ENCODE measurements at regions not wholly inside any gene's neighbourhood (a gene's known extent, or its start where the extent isn't known, plus 50 kb on each side); places are given as distances from the start of the nearest gene placed in this dataset.
"Not testable (repeated sequence)": the region's sequence is repeated elsewhere in the genome, so short reads cannot be mapped to it uniquely, and the experiment has no call there.

DNA sequence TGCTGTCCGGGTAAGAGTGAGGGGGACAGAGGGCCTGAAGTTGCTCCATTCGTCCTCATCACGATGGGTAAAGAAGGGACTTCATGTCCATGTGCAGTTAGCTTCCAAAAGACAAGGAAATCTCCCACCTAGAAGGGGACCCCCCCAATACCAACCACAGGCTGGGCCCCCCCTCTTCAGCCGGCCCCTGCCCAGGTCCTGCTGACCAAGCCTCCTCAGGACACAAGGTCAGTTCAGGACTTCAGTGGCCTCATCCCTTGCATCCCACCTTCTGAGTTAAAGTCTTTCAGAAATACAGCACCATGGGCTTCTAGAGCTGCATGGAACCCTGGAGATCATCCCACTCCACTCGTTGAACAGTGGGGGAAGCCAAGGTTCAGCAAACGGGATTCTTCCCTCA lies 115.4 kb upstream of the ERG start:
- no peak for FAIRE-seq
- no peak for DNase-seq (ENCODE audit: low spot score)

DNA sequence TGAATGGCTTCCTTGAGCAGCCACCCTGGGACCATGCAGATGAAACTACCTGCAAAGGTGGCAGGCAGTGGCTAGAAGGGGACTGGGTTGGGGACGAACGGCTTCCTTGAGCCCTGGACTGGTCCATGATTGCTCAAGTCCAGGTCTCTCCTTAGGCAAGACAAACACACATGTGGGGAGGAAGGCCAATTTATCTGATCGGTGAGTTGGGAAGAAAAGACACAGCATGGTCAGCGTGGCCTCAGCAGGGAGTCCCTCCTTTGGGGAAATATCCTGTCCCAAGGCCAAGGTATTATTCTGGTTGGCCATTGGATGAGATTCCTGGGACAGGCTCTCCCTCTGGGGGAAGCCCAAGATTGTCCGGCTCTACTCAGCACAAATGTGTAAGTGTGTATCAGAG lies 116.3 kb upstream of the ERG start:
- no peak for DNase-seq (ENCODE audit: low spot score)
- FAIRE-seq, result no peak

DNA sequence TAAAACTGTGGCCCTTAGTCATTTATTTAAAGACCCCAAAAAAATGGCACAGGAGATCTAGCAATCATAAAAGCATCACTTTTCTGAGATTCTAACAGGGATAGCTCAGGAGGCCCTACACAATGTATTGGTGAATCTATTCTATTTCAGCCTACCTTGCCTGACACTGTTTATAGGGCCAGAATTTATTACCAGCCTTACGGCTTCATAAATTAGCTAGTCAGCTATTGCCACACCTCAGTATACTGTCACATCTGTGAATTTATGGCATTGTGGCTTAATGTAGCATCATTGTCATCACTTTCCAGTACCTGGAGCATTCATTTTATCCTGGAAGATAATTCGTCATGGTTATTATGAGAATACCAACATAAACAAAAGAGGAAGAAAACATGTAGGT lies 121.2 kb upstream of the ERG start:
- FAIRE-seq (no peak), DNase-seq (ENCODE audit: low spot score) (no peak)

DNA sequence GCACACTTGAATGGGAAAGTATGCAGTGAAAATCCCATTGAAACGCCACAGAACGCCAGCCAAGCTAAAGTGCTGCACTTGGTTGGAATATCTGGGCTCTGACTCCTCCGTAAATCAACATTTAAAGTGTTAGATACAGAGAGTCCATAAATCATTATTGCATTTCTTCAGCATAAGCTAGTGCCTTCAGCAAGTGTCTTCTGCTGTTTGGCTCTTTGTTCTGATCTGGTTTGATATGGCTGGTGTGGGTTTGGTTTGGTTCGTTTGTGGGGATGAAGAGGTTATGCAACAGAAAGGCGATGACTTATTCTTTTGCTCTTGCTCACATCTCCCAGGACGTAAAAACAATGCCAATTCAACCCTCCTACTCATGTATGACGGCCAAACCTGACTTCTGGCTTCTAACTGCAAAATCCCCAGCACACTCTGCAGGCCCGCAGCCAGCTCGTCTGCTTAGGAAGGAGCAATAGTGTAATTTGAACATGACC lies 121.8 kb upstream of the ERG start:
- DNase-seq (ENCODE audit: low spot score) (no peak), FAIRE-seq (no peak)

DNA sequence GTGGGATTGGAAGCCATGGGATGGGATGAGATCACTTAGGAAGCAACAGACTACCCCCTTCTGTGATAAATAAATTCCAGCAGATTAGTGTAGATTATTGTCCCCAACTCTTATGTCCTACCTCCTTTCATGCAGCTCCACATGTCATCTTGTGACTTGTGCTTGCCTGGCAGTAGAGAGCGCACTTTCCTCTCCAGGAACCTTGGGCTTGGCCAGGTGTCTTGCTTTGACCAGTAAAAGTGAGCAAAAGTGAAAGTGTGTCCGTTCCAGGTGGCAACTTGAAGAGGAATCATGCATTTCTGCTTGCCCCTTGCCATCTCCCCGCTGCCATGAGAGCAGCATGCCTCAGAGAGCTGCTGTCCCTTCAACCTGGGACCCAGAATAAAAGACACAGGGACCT lies 122.9 kb upstream of the ERG start:
- FAIRE-seq, result no peak

DNA sequence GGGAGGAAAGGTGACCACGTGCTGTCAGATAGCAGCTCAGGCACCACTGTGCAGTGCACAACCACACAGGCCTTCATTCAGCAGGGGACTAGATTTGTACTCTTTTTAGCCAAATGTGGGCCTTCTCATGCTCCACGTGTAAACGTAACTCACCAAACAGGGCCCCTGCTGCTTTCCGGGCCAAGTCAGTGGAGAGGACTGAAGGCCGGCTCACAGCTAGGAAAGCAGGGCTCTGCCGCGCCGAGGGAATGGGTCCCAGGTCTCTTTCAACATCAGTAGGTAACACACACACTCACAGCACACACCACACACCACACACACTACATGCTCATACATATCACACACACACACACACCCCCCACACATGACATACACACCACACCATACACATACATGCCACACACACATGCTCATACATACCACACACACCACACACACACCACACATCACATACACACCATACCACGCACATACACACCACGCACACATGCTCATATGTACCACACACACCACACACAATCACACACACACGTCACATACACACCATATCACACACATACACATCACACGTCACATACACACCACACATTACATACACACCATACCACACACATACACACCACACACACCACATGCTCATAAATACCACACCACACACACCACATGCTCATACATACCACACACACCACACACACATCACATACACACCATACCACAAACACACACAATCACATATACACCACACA lies 124.0 kb upstream of the ERG start:
- no peak for FAIRE-seq
- DNase-seq (ENCODE audit: low spot score), result no peak

More for the DNA sequence above, 122.9 kb upstream of the ERG start:
- DNase-seq (ENCODE audit: low spot score), result no peak

DNA sequence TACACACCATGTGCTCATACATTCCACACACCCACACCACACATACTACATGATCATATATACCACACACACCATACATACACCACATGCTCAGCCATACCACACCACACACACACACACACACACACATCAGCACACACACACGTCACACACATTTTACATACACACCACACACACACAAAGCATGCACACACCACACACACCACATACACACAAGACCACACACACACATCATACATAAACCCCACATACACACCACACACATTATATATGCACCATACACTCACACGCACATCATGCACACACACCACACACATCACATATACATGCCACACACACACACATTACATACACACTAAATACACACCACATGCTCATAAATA lies 124.5 kb upstream of the ERG start:
- DNase-seq (ENCODE audit: low spot score) (no peak), FAIRE-seq (no peak)

DNA sequence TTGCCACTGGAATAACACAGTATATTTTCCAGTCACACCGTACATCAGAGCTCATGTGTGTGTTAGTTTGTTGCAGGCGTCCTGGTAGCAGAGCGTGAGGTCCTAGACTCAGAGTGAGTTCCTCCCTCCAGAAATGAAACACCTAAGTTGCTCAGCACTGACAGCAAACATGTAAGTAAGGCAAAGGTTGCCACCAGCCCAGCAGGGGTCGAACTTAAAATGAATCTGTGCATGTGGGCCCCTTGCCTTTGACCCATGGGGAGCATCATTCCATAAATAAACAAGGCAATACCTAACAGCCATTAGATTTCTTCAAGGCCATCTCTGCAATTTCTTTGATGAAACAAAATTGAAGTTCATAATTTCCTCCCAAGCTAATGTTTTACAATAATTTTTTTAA lies 125.3 kb upstream of the ERG start:
- DNase-seq (ENCODE audit: low spot score), result no peak
- FAIRE-seq, result no peak

DNA sequence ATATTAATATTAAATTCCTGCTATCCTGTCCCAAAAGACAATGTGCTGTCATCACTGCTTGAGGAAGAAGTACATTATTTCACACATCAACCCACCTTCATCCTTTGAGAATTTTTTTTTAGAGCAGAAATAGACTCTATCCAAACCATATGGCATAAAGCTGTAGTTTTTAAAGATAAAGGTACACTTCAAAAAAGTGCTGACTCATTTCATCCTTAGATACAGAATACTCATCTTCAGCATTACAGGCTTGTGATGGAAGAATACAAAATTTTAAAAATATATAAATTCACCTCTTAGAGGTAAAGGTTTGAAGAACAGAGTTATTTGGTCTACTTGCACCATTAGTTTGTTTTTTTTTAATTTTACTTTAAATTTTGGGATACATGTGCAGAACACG lies 126.7 kb upstream of the ERG start:
- FAIRE-seq (no peak), DNase-seq (ENCODE audit: low spot score) (no peak)

DNA sequence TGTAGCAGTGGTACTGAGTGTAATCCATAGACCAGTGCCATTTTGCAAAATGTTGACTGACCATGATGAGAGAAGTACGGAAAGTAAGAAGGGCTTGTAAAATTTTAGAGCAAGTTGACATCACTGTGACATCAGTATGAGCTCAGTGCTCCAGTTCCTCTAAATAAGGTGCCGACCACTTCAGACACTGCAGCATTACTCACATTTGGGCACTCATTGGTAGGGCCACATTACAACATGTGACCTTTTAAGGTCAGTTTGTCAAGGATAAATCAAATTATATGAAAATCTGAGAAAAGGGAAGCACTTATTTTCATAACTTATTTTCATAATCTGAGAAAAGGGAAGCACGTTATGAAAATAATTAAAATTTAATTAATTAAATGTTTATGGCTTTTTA lies 128.0 kb upstream of the ERG start:
- FAIRE-seq (no peak), DNase-seq (ENCODE audit: low spot score) (no peak)

DNA sequence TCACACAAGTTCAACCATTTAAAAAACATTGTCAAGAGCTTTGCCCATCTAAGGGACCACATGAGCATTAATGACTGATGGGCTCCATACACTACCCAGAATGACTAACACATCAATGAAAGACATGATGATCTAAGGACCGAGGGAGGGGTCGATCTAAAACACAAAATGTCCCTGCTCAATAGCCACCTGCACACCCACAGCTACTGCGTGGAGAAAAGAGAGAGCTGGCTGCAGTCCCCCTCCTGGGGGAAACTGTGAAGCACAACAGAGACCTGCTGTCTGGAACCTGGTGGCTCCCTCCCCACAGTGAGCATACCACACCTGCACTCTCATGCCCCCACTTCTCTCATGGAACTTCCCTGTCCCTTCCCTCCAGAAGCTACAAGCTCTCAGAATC lies 130.1 kb upstream of the ERG start:
- DNase-seq (ENCODE audit: low spot score) (no peak), FAIRE-seq (no peak)

DNA sequence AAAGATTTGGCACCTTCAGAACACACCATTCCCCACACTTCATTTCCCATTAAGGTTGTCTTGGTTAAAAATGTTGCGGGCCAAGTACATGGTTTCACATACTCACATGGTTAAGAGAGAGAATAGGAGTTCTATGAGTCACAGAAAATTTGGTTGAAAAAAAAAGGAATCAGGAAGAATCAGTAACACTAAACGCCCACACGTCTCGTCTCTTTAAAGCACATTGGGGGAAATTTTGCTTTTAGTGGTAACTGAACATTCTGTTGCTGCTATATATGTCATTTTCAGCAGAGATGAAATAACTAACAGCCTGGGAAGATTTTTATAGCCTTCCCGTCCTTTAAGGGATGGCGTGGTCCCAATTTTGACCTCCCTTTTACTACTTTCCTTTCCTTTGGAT lies 132.9 kb upstream of the ERG start:
- DNase-seq (ENCODE audit: low spot score) (no peak), FAIRE-seq (no peak)

DNA sequence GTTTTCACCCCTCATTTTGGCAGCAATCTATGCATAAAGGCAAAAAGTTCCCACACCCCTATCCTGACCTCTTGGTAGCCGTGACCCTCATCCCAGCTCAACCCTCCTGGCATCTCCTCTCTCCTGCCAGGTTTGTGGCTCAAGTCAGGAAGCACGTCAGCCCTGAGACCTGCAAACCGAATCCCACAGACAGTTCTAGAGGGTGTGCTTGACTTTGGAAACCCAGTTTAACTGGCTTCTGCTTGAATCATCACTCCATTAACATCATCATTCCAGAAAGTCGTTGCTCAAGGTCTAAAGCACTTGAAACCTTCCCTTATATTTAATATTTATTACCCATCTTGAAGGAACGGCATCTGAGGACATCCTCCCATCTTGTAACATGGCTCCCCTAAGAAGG lies 133.4 kb upstream of the ERG start:
- FAIRE-seq (no peak), DNase-seq (ENCODE audit: low spot score) (peak; percentile 9)

DNA sequence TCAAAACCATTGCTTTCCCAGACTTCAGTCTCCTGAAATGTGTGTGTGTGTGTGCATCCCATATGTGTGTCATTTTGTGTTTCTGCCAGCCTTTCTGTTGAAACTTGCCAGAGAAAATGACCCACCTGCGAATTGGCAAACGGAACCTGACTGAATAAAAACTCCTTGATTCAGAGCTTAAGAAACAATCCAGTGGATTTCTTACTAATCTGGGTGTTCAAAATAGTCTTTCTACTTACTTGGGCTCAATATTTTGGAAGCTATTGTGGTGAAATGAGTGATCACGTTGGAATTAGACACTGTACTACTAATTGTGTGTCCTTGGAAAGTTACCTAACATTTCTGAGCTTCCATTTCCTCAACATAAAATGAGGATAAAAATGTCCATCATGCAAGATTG lies 138.9 kb upstream of the ERG start:
- FAIRE-seq (no peak), DNase-seq (ENCODE audit: low spot score) (no peak)

DNA sequence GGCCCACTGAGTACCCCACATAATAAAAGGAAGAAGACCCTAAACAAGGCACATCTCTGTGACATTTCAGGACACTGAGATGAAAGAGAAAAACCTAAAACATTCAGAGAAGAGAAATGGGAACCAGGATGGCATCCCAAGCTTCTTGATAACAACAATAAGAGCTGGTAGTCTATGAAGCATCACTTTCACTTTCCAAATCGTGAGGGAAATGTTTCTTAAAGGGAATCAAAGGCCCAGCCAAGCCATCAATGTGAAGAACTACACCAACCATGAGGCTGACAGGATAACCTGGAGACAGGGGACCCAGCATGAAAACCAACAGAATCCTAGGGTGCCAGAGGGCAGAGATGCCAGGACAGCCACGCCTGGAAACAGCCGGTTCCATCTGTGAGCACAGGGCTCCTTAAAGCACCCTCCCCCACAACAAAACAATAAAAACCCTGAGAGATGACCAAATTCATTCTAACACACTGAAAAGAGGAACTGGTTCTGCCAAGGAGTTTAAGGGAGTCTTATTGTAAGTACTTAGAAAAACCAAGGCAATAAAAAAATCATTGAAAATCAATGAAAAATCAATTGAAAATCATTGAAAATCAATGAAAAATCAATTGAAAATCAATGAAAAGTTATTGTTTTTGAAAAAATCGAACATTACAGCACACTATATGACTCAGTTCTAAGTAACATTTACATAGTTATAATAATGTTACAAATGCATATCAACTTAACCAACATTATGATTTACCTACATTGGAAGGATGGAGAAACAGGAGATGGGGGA lies 141.5 kb upstream of the ERG start:
- FAIRE-seq, result no peak
- DNase-seq (ENCODE audit: low spot score), result no peak

DNA sequence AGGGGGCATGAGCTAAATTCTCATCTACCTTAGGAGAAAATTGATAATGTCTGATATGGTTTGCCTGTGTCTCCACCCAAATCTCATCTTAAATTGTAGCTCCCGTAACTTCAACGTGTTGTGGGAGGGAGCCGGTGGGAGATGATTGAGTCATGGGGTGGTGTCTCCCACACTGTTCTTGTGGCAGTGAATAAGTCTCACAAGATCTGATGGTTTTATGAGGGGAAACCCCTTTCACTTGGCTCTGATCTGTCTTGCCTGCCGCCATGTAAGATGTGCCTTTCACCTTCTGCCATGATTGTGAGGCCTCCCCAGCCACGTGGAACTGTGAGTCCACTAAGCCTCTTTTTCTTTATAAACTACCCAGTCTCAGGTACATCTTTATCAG lies 142.1 kb upstream of the ERG start:
- DNase-seq (ENCODE audit: low spot score); FAIRE-seq: not testable (repeated sequence)

DNA sequence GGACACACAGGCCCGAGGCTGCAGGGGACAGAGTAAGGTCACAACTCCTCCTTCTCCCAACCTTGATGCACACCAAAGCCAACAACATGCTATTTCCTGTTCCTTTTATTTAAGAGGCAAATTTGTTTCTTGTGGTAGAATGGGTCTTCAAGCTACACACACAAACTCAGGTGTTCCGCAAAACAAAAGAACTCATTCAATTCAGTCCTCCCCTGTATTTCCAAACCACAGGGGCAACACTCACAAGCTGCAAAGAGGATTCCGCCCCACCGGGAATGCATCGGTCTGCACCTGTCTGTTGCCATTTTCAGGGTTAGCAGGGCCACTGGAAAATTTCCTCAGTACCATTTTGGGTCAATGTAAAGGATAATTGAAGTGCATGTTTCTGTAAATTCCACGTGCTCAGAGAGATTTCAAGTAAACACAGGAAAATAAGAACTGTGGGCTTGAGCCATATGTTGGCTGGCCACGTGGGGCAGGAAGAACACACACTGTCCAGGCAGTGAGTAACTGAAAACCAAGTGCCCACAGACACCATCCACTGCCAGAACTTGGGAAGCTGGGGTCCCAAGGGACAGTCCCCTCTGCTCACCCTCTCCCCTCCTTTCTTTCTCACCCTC lies 145.2 kb upstream of the ERG start:
- FAIRE-seq (no peak), DNase-seq (ENCODE audit: low spot score) (no peak)

DNA sequence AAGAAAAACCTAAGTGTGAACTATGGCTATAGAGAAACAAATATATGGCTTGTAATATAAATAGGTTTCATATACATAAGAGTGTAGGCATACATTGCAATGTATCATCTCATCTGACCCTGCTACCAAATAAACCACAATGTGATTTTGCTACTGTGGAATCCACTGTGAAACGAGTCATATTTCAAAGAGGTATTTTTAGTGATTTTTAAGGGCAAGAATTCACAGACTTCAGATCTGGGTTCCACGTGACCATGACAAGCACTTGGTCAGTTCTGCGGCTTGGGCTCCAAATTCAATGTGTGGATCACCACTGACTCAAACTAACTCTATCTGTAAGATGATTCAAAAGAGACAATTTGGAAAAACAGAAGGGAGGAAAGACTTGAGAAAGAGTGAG lies 147.0 kb upstream of the ERG start:
- FAIRE-seq (no peak), DNase-seq (ENCODE audit: low spot score) (no peak)

DNA sequence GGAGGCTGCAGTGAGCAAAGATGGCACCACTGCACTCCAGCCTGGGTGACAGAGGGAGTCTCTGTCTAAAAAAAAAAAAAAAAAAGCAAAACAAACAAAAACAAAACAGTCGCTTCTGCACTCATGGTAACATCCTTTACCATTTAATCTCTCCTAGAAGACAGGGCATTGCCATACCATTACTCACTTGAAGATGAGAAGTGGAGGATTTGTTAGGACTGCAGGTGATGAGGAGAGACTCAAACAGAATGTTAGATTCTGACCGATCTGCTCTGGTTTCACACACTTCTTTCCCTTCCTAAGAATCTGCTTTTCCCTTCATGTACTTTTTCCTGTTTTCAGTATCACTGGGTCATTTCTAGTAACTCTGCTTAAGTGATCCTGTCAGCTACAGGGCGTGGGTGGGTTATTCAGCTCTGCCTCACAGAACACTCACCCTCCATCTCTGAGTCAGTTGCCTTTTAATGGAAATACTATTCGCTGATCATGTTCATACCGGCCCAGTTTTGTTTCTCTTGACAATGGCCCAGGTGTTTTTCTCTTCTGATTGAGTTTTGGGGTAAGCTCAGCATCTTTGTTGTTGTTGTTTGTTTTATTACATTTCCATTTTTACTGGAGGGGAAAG lies 148.0 kb upstream of the ERG start:
- no peak for FAIRE-seq

DNA sequence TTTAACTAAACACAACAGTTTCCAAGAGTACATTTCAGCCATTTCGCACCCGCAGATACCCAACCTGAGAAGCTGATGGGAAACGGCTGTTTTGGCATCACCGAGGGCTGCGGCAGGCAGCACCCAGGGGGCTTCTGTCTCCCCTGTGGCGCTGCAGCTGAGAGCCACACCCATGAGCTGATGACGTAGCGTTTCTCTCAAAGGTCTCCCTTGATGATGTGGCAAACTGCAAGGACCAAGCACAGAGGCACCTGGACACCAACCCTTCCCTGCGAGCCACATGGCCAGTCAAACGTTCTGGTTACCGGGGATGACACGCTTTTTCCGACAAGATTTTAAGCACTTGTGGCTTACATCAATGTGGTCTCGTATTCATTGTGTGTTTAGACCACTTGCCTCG lies 150.8 kb upstream of the ERG start:
- FAIRE-seq, result no peak
- no peak for DNase-seq (ENCODE audit: low spot score)

More for the DNA sequence above, 148.0 kb upstream of the ERG start:
- DNase-seq (ENCODE audit: low spot score), result no peak

DNA sequence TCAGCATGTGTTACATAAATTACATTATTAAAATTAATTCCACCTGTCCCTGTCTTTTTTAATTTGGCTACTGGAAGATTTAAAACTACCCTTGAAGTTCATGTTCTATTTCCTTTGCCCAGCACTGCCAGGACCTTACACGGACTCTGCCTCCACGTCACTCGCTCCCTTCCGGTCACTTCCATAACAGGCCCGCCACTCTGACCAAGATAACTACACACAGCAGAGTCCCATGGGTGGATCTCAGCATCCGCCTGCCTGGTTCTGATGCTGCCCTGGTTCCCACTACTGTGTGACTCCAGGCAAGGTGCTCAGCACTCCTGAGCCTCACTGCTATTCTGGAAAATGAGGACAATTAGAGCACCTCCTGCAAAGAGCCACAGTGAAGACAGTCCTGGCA lies 153.3 kb upstream of the ERG start:
- no peak for FAIRE-seq
- DNase-seq (ENCODE audit: low spot score), result no peak

DNA sequence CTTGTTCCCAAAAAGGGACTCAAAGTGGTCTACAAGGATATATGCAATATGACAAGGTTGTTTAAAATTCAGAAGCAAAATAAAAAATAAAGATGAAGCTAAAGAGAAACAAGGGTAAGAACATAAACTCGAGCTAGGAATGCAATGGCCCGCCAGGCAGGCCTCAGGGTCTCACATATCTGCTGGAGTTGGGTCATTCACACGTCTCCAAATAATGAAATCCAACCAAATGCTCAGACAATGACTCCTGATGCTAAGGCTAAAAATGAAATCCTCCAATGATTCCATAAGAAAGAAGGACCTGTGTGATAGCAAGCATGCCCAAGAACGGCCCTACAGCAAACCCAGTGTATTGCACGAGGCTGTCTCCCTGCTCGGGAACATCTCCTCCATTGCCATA lies 153.3 kb upstream of the ETS2 start:
- no peak for DNase-seq (ENCODE audit: low spot score)
- no peak for FAIRE-seq

Measured in urothelium cell line (cell line).